ENCODE measurements at regions not wholly inside any gene's neighbourhood (a gene's known extent, or its start where the extent isn't known, plus 50 kb on each side); places are given as distances from the start of the nearest gene placed in this dataset.

GRCh38 chr10:78736926-78737630 lies 331.7 kb upstream of the ZMIZ1 start:
- DNase-seq (ENCODE audit: low read depth in 4 of 4, low spot score in 3 of 4) = no peak

- no peak for DNase-seq (ENCODE audit: low read depth in 4 of 4, low spot score in 3 of 4)
Measured at GRCh38 chr10:78737883-78738856, 330.6 kb upstream of the ZMIZ1 start.

- DNase-seq (ENCODE audit: low read depth in 4 of 4, low spot score in 3 of 4) = no peak
Measured at GRCh38 chr10:78738861-78739260, 329.9 kb upstream of the ZMIZ1 start.

- no peak for DNase-seq (ENCODE audit: low read depth in 4 of 4, low spot score in 3 of 4)
Measured at GRCh38 chr10:78739444-78740053, 329.2 kb upstream of the ZMIZ1 start.

- no peak for DNase-seq (ENCODE audit: low read depth in 4 of 4, low spot score in 3 of 4)
Measured at GRCh38 chr10:78740976-78741915, 327.5 kb upstream of the ZMIZ1 start.

- no peak for DNase-seq (ENCODE audit: low read depth in 4 of 4, low spot score in 3 of 4)
Measured at GRCh38 chr10:78742406-78742729, 326.4 kb upstream of the ZMIZ1 start.

GRCh38 chr10:78742730-78743615 lies 325.8 kb upstream of the ZMIZ1 start:
- no peak for DNase-seq (ENCODE audit: low read depth in 4 of 4, low spot score in 3 of 4)

- DNase-seq (ENCODE audit: low read depth in 4 of 4, low spot score in 3 of 4) = no peak
Measured at GRCh38 chr10:78744056-78744455, 324.7 kb upstream of the ZMIZ1 start.

- DNase-seq (ENCODE audit: low read depth in 4 of 4, low spot score in 3 of 4) = no peak
Measured at GRCh38 chr10:78744491-78745090, 324.2 kb upstream of the ZMIZ1 start.

- DNase-seq (ENCODE audit: low read depth in 4 of 4, low spot score in 3 of 4) = no peak
Measured at GRCh38 chr10:78745441-78745840, 323.3 kb upstream of the ZMIZ1 start.

- no peak for DNase-seq (ENCODE audit: low read depth in 4 of 4, low spot score in 3 of 4)
Measured at GRCh38 chr10:78746155-78746763, 322.5 kb upstream of the ZMIZ1 start.

- DNase-seq (ENCODE audit: low read depth in 4 of 4, low spot score in 3 of 4) = no peak
Measured at GRCh38 chr10:78747401-78748234, 321.1 kb upstream of the ZMIZ1 start.

- DNase-seq (ENCODE audit: low read depth in 4 of 4, low spot score in 3 of 4) = no peak
Measured at GRCh38 chr10:78748235-78748533, 320.6 kb upstream of the ZMIZ1 start.

- DNase-seq (ENCODE audit: low read depth in 4 of 4, low spot score in 3 of 4) = no peak
Measured at GRCh38 chr10:78749200-78749599, 319.6 kb upstream of the ZMIZ1 start.

GRCh38 chr10:78749898-78750297 lies 318.9 kb upstream of the ZMIZ1 start:
- DNase-seq (ENCODE audit: low read depth in 4 of 4, low spot score in 3 of 4) = no peak

GRCh38 chr10:78750418-78750817 lies 318.3 kb upstream of the ZMIZ1 start:
- no peak for DNase-seq (ENCODE audit: low read depth in 4 of 4, low spot score in 3 of 4)

GRCh38 chr10:78751716-78752115 lies 317.1 kb upstream of the ZMIZ1 start:
- DNase-seq (ENCODE audit: low read depth in 4 of 4, low spot score in 3 of 4) = no peak

GRCh38 chr10:78752221-78752620 lies 316.5 kb upstream of the ZMIZ1 start:
- no peak for DNase-seq (ENCODE audit: low read depth in 4 of 4, low spot score in 3 of 4)

All from left renal pelvis (tissue), 4 donors.